ENCODE measurements at regions not wholly inside any gene's neighbourhood (a gene's known extent, or its start where the extent isn't known, plus 50 kb on each side); places are given as distances from the start of the nearest gene placed in this dataset.

GRCh38 chr12:126343321-126343720, 1278.1 kb downstream of the AACS start:
- TF ChIP-seq CTCF (conservative IDR thresholded peaks at IDR 0.05): no peak
- no peak for TF ChIP-seq ZFX (IDR thresholded peaks at IDR 0.05)
